Tibial artery (tissue), 4 donors: ENCODE measurements at regions not wholly inside any gene's neighbourhood (a gene's known extent, or its start where the extent isn't known, plus 50 kb on each side); places are given as distances from the start of the nearest gene placed in this dataset.
"Not testable (repeated sequence)": the region's sequence is repeated elsewhere in the genome, so short reads cannot be mapped to it uniquely, and the experiment has no call there.

Experiments used
- DNase-seq, 2 donors: peaks; one replicate each; pipeline ENCODE4 v3.0.0-alpha.2; 2019
- H3K27ac ChIP-seq, 2 donors: fragments of 200-600 bp; sonication (generic) in 1 of 2; 1 replicate in 1 of 2; 2 replicates in 1 of 2; pipeline ENCODE4 v1.5.1; 2018 to 2019; ENCODE audit warnings: mild to moderate bottlenecking in 1 of 2
- H3K27me3 ChIP-seq, 2 donors: fragments of 200-600 bp; sonication (generic) in 1 of 2; one replicate each; pipeline versions ENCODE4 v1.5.1 to v1.6.0; 2016 to 2019
- H3K36me3 ChIP-seq, 3 donors: fragments of 200-600 bp; sonication (generic) in 2 of 3; one replicate each; pipeline ENCODE4 v1.5.1; 2016 to 2019; ENCODE audit warnings: mild to moderate bottlenecking in 2 of 3
- H3K4me1 ChIP-seq, 4 donors: fragments of 200-600 bp; sonication (generic) in 2 of 4; 1 replicate in 3 of 4; 2 replicates in 1 of 4; pipeline ENCODE4 v1.5.1; 2016 to 2019
- H3K4me3 ChIP-seq, 2 donors: fragments of 200-600 bp; sonication (generic) in 1 of 2; 1 replicate in 1 of 2; 2 replicates in 1 of 2; pipeline ENCODE4 v1.5.1; 2018 to 2019; ENCODE audit warnings: mild to moderate bottlenecking in 2 of 2
- H3K9me3 ChIP-seq, 3 donors: fragments of 200-600 bp; sonication (generic) in 1 of 3; one replicate each; pipeline ENCODE4 v1.5.1; 2016 to 2019
- CTCF ChIP-seq, 2 experiments: fragments of 200-600 bp in 1 of 2; fragments of 450-650 bp in 1 of 2; IDR thresholded peaks; one replicate each; pipeline ENCODE4 v1.5.1; 2017 to 2019; ENCODE audit warnings: antibody characterized with exemption in 2 of 2, mild to moderate bottlenecking in 1 of 2, moderate library complexity in 1 of 2
- intact Hi-C: fragments of 100-400 bp; cut with DNase I; formaldehyde crosslinking; loops from one replicate; pipeline ENCODE4 v1.15.0; 2023; ENCODE audit warnings: low total_unique reads

GRCh38 chr2:35598310-35598709 is 757.3 kb upstream of the CRIM1 start:
- no peak for DNase-seq
- Histone ChIP-seq H3K9me3 (no peaks in the 10 kb centered on the region), H3K27ac (no peak overlapping the region), H3K4me3 (no peak overlapping the region), H3K4me1 (no peaks in the 10 kb centered on the region), H3K36me3 (no peaks in the 10 kb centered on the region), H3K27me3 (no peaks in the 10 kb centered on the region)
- intact Hi-C loops = no loop called here
- no peak for TF ChIP-seq CTCF (IDR thresholded peaks at IDR 0.05)

GRCh38 chr2:35591886-35592285 is 763.7 kb upstream of the CRIM1 start:
- no peak overlapping the region for H3K4me3 ChIP-seq
- TF ChIP-seq CTCF (IDR thresholded peaks at IDR 0.05) = no peak
- no peaks in the 10 kb centered on the region for H3K36me3 ChIP-seq
- DNase-seq = no peak
- H3K9me3 ChIP-seq = no peaks in the 10 kb centered on the region
- H3K27me3 ChIP-seq = no peaks in the 10 kb centered on the region
- no peak overlapping the region for H3K27ac ChIP-seq
- intact Hi-C loops = no loop called here
- H3K4me1 ChIP-seq = no peaks in the 10 kb centered on the region

- no peaks in the 10 kb centered on the region for H3K9me3 ChIP-seq
- H3K36me3 ChIP-seq = no peaks in the 10 kb centered on the region
- H3K27me3 ChIP-seq = no peaks in the 10 kb centered on the region
- intact Hi-C loops = no loop called here
- no peak overlapping the region for H3K27ac ChIP-seq
- H3K4me3 ChIP-seq = no peak overlapping the region
- TF ChIP-seq CTCF (IDR thresholded peaks at IDR 0.05) = no peak
- no peaks in the 10 kb centered on the region for H3K4me1 ChIP-seq
- DNase-seq = no peak
These were observed 769.6 kb upstream of the CRIM1 start for GRCh38 chr2:35585972-35586371.

- Histone ChIP-seq H3K4me1 (no peaks in the 10 kb centered on the region), H3K4me3 (no peak overlapping the region), H3K27ac (no peak overlapping the region), H3K27me3 (no peaks in the 10 kb centered on the region), H3K9me3 (no peaks in the 10 kb centered on the region), H3K36me3 (no peaks in the 10 kb centered on the region)
- no peak for TF ChIP-seq CTCF (IDR thresholded peaks at IDR 0.05)
- intact Hi-C loops = no loop called here
- no peak for DNase-seq
These were observed 772.9 kb upstream of the CRIM1 start for GRCh38 chr2:35582637-35583036.

GRCh38 chr2:35580956-35581355 is 774.6 kb upstream of the CRIM1 start:
- intact Hi-C loops = no loop called here
- Histone ChIP-seq H3K4me1 (no peaks in the 10 kb centered on the region), H3K9me3 (no peaks in the 10 kb centered on the region), H3K27ac (no peak overlapping the region), H3K27me3 (no peaks in the 10 kb centered on the region), H3K4me3 (no peak overlapping the region), H3K36me3 (no peaks in the 10 kb centered on the region)
- TF ChIP-seq CTCF (IDR thresholded peaks at IDR 0.05) = no peak
- no peak for DNase-seq

GRCh38 chr2:35568574-35568973 is 787.0 kb upstream of the CRIM1 start:
- H3K9me3 ChIP-seq, DNase-seq, H3K27ac ChIP-seq, H3K36me3 ChIP-seq, H3K27me3 ChIP-seq, intact Hi-C loops, H3K4me1 ChIP-seq, H3K4me3 ChIP-seq: not testable (repeated sequence)
